Brain pericyte (primary cell): ENCODE measurements at regions not wholly inside any gene's neighbourhood (a gene's known extent, or its start where the extent isn't known, plus 50 kb on each side); places are given as distances from the start of the nearest gene placed in this dataset.

ENCODE experiments used
- DNase-seq: peaks from one replicate; pipeline ENCODE4 v3.0.0-alpha.2; 2012; ENCODE audit warnings: low read depth, low spot score

DNA sequence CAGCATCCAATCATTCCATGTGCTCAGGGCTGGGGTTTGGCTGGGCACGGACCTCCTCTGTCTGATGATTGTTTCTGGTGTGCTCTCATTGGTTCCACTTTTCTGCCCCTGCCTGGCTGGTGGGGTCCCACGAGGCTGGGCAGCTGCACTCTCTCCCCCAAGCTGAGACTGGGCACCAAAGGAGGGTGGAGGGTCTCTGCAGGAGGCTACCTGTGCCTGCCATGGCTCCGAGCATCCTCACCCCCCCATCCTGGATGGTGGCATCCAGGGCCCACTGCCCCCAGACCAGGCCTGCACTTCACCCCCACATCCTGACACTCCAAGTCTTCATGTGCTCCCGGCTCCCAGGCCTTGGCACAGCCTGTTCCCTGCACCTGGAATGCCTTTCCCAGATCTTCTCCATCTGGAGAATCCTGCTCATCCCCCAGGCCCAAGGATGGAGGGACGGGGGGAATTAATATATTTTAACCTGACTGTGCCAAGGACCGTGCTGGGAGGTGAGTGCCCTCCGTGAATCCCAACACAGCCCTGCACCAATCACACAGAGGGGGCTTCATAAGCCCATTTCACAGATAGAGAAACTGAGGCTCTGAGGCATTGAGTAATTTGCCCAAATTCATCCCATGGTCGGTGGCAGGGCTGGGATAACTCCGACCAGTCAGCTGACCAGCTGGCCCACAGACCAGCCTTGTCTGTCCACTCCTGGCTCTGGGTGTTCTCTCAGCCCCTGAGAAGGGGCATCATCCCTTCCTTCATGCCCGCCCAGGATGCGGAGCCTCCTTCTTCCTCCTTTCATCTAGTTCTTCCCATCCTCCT is 403.4 kb downstream of the MATN1 start:
- no peak for DNase-seq

DNA sequence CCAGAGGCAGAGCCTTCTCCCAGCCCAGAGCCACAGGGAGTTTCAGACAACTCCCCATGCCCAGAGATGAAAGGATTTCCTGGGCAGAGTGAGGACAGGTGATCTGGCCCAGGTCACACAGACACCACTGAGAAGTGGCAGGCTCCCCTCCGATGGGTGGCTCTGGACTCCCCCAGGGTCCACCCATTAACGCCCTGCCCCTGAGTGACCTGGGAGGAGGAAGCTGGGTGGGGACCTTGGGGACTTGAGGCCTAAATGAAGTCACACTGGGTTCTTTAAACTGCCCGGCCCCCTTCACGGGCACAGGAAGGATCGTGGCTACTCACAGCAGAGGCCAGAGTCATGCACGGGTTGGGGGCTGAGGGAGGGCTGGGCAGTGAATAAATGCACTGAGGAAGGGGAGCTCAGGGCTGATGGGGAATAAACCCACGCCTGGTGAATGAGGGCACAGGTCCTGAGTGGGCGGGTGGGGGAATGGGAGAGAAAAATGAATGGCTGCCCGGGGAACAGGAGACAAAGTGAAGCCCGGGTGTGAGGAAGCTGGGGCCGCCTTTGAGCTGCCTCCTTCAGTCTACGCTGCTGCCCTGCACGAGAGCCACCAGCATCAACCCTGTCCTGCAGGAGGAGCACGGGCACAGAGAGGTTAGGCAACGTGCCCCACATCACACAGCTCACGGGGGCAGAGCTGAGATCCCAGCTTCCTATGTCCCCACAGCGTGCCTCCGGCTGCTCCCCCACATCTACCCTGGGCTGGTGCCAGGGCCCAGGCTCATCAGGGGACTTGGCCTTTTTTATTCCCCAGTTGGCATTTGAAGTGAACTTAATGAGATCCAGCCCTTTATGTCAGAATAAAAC is 404.3 kb downstream of the MATN1 start:
- no peak for DNase-seq

DNA sequence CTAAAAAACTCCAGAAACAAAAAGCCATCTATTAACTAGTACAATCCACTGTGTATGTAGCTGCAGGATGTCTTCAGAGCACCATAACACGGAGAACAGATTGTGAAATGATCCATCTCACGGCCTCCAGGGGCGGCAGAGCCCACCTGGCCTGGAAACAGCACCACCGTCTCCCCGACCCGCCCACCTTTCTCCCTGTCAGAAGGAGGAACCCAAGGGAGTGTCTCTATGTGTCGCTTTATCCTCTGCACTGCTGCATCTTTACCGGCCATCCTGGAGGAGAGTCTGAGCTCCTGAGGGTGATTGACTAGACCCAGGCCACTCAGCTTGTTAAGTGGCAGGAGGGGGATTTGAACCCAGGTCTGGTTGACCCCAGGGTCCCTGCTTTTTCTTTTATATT is 405.0 kb downstream of the MATN1 start:
- no peak for DNase-seq

DNA sequence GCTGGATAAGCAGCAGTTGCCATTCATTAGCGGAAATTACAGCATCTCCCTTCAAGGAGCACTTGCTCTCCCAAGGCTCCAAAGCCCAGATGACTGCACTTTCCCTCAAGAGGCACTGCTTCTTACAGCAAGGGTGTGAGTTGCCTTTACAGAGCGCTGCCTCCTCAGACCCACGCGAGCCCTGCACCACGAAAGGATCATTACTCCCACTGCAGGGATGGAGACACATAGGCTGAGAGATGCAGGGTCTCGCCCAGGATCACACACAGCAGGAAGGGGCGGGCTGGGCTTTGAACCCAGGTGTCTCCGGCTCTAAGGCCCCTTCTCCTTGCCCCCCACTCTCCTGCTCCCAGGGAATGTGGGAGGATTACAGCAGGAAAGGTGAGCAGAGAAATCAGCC is 405.5 kb downstream of the MATN1 start:
- DNase-seq: no peak

DNA sequence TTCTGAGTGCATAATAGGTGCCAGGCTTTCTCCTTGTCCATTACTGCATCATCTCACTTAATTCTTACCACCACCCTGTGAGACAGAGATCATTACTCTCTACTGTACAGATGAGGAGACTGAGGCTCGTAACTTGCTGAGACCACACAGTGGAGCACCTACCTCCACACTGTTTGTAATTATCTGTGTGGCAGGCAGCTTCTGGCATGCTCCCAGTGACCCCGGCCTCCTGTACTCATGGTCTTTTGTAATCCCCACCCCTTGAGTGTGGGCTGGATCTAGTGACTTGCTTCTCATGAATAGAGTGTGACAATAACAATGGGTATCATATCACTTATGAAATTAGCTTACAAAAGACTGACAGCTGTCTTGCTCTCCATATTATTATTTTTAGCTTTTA is 407.3 kb downstream of the MATN1 start:
- no peak for DNase-seq

DNA sequence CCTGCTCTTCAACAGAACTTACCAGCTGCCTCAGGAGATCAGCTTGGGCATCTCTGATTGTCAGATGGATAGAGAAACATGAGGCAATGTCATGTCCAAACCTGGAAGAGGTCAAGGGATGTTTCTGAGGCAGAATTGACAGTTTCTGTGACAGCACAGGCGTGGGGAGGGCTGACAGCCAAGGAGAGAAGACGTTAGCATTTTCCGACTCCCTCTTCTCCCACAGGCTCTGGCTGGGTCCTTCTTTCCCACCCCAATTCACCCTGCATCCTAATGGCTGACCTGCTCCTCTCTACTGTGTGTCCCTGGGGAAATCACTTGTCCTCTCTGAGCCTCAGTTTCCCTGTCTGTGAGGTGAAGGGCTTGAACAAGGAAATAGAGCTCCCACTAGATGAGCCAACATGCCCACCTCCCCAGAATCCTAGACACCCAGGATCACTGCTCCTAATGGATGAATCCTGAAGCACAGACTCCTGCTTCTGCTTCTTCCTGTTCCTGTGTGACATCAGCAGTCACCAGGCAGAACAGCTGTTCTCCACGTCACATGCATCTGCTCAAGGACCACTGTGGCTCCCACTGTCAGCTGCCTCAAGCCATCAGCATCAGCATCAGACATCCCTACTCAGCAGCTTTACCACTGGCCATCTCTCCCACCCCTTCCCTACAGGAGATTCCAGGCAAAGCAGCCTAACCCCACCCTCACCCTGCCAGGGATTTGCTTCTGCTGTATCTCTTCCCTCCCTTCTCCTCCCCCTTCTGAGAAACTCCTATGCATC is 408.0 kb downstream of the MATN1 start:
- no peak for DNase-seq

DNA sequence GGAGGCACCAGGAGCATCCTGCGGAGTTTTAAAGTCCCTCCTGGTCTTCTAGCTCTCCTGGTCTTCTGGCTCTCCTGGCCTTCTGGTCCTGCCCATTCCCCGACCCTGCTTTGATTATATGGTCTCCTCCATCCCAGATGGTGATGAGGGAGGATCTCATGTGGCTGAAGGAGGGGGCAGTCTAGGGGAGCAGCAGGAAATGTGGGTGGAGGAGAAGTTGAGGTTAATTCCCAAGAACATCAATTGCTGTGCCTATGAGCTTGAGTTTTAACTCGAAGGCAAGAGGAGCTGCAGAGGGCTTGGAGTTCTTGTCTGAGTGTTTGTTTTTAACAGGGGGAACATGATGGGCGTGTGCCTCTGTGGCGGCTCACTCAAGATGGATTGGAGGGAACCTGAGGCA is 408.8 kb downstream of the MATN1 start:
- no peak for DNase-seq

DNA sequence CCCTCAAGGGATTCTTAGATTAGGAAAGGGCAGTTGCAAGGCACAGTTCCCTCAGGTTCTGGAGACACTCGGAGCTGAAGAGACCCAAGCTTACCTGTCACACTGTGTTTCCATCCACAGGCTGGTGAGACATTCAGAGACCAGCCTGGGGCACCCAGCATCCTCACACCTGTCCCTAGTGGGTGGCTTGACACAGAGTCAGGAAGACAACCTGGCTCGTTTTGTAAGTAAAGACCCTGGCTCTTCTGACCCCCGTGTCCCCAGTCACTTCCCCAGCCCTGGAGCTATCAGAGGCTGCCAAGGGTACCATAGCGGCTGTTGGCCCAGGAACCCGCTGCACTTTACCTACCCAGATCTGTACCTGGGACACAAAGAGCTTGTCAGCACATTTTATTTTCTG is 409.8 kb downstream of the MATN1 start:
- no peak for DNase-seq

DNA sequence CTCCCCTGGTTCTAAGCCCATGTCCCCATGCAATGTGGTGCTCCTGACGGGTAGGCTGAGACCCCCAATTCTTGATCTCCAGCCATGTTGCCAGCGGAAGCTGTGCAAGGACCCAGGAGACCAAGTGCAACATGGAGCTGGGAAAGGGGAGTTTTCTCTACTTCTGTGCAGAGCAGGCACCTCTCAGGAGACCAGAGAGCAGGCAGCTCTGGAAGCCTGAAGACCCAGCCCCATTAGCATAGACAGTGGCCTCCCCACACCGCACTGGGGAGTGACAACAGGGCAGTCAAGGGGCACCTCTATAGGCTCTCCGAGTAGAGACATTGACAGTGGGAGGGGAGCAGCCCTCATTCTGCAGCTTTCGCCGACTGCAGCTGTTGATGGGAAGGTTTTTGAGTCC is 410.2 kb downstream of the MATN1 start:
- no peak for DNase-seq

DNA sequence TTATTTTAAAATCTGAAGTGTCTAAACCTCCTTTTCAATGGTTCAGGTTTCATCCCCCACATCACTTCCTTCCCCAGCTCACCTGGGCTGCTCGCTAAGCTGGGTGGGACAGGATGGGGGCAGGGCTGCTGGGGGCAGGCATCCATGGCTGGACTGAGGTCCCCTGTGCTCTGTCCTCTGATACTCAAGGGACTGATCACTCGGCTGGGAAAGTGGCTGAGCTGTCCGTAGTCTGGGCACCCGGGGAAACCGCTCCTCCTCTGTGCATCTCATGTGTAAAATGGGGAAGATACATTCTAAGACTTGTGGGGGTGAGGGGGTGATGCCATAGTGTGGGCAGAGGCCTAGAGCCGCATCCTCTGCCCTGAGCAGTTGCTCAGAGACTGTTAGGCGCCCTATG is 411.2 kb downstream of the MATN1 start:
- DNase-seq: no peak

DNA sequence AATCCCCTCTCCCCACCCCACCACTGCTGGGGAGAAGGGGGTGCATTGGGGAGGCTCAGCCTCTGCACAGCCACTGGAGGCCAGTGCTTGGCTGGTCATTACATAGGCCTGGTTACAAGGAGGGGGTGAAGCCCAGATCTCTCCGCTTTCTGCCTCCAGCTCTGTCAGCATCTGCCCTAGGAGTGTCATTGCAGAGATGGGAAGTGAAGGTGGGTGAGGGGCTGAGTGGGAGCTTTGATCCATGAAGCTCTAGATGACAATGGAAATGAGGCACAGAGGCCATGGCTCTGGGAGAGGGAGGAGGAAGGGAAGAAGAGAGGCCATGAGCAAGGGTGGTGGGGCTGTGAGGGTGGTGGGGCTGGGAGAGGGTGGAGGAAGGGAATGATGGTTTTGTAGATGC is 411.6 kb downstream of the MATN1 start:
- DNase-seq: no peak

DNA sequence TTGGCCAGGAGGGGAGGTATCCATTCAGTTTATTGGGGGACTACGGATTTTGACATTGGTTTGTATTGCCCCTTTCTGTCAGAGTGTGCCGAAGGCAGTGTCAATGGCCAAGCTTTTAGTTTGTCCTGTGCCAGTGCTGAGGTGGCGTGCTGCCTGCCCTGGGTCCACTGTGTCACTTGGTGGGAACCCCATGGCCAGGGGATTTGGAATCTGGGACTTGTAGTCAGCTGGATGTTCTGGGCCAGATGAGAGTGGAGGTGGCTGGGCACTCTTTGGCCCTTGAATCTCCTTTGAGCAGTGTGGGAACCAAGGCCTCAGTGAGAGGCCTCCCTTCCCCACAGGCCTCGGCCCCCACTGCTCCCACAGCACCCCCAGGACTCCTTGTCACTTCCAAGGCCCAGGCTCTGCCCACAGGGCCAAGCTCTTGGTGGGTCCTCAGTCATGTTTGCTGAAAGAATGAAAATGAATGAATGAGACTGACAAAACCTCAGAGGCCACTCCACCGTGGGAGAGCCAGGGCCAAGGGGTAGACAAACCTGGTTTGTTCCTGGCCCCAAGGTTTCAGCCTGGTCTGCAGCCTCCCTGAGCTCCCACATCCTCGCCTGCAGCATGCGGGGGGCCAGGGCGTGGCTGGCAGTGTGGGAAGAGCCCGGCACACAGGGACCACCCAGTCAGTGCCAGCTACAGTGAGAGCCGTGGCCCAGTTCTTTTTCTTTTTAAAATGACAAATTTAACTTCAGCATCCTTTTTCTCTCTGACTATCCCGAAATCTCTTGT is 412.2 kb downstream of the MATN1 start:
- DNase-seq: no peak

DNA sequence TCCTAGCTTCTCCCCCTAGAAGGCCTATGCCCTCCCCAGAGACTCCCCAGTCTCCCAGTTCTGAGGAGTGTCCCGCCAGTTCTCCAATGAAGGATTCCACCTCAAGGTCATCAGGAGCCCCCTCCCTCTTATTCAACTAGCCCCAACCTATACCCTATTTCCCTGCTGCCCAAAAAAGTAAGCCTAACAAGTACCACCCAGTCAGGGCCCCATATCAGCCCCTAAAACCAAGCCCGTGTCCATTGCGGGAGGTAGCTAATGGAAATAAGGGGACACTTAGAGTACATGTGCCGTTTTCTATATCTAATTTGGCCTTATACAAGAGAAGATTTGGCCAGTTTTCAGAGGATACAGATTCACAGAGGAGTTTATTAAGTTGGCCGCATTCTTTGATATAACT is 416.2 kb downstream of the MATN1 start:
- no peak for DNase-seq

DNA sequence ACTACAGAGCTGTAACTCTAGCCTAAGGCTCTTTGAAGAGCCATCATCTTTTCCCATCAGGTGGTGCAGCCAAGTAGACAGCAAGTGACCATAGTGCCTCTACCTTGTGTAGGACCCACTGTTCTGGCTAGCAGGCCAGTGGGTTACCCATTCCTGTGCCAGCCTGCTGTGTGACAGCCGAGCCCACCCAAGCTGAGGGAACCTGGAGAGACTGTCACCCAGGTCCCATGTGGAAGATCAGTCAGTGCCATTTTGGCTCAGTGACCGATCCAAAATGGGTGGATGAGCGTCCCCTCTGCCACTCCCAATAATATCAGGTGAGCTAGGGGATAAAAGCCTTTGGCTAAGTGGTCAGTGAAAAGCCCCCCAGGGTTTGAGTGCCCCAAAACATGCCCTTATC is 417.9 kb downstream of the MATN1 start:
- DNase-seq: no peak

DNA sequence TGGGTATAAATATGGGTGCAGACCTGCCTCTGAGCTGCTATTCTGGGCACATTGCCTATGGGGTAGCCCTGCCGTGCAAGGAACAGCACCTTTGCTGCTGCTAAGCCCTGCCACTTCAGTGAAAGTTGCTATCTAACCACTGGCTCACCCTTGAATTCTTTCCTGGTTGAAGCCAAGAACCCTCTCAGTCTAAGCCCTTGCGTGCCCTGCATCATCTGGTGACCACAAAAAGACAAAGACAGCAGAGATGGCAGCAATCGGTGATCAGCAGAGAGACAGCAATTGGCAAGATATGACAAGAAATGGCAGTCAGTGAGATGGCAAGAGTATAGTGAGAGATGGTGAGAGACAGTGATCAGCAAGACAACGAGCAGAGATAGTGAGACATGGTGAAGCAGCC is 418.3 kb downstream of the MATN1 start:
- no peak for DNase-seq

DNA sequence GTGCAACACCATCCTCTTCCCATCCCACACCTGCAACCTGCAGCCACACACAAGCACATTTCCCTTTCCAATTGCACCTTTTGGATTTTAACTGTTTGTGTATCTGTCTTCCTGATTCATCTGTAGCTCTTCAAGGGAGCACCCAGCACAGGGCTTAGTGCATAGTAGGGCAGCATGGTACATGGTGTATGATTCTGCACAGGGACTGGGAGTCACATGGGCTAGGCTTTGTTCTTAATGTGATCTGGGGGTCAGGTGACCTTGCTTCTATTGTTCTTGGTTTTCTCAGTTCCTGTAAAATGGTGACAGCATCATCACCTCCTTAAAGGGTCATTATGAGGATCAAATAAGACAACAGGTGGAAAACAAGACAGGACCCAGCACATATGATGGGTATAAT is 419.3 kb downstream of the MATN1 start:
- DNase-seq: no peak

DNA sequence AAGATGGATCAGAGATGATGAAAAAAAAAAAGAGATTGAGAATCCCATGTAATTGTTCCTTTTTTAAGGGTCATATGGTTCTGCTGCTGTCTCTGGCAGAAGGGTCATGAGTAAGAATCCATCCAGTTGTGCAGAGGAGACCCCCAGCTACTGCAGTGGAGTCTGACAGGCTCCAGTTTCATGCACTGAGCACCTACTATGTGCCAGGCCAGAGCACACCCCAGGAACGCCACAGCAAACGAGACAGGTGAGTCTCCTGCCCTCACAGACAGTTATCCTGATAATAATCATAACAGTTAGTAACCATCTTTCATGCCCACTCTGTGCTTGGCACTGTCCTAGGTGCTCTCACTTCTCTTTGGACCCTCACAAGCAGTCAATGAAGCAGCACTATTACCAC is 420.0 kb downstream of the MATN1 start:
- DNase-seq: no peak

DNA sequence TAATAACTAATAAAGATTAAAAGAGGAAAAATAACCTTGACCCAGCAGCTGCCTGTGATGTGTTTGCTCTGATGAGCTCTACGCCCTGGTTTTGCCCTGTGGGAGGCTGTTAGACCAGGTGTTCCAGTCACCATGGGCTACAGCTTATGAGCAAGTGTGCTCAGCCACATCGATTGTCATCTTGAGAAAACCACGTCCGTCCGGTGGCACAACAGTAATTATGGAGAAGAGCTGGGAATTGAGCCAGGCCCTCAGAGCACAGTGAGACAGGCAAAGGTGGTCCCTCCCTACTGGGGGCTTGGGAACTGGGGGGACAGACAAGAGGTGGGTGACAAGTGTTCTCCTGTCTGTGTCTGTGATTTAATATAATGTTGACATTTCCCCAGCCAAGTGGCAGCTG is 420.5 kb downstream of the MATN1 start:
- no peak for DNase-seq

DNA sequence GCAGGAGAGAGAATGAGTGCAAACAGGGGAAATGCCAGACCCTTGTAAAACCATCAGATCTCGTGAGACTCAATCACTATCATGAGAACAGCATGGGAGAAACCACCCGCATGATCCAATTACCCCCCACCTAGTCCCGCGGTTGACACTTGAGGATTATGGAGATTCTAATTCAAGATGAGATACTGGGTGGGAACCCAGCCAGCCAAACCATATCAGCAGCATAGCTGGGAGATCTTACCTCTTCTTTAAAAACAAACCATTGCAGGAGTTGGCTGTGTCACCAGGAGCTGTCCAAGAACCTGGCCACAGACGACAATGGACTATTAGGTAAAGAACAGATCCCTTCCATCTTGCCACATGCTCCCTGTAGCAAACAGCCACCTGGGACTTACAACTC is 422.7 kb downstream of the MATN1 start:
- DNase-seq: no peak

DNA sequence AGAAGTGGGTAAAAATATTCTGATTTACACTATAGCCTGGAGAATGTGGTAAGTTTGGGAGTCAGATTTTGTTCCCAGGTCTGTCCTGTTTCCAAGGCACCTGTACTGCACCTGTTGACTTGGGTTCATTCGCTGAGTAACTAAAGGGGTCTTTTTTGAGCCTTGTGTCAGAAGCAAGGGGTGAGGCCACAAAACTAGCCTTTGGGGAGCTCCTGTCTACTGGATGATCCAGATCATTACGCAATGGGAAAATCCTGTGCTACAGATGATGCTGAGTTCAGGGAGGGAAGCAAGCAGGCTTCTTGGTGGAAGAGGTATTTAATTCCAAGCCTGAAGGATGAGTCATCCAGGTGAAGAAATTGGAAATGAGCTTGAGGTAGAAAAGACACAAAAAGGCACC is 424.0 kb downstream of the MATN1 start:
- no peak for DNase-seq

DNA sequence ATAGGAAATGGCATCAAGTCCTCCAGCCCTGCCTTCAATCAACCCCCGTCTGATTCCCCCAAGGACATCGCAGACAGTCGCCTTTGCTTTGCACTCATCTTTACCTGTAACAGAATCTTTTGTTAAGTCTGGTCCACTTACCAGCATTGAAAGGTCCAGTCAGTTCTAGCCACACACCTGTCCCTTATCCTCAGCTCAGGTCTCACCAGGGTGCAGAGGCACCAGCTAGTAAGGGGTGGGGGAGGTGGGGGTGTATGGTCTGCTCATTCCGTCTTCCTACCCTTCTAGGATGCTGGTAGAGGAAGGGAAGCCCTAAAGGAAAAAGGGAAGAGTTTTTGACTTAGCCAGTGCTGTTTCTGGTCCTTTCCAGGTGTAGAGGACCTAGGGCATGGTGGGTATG is 427.7 kb downstream of the MATN1 start:
- DNase-seq: no peak

DNA sequence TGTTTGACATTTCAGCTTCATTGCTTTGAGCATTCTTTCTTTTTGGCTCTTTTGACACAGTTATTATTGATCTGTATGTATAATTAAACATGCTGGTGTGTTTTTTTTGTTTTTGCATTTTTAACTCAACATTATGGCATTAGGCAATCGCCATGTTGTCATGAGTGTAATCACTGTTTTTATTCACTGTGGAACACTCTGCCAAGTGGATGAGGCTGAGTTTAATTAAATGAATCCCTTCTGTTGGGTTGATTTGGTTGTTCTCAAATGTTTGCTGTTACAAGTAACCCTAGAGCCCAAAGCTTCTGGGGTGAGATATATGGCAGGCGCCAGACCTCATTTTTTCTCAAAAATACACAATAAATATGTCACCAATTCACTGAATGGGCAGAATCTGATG is 428.1 kb downstream of the MATN1 start:
- DNase-seq: no peak
